ENCODE measurements at regions not wholly inside any gene's neighbourhood (a gene's known extent, or its start where the extent isn't known, plus 50 kb on each side); places are given as distances from the start of the nearest gene placed in this dataset.

- no peak for TF ChIP-seq CTCF (IDR thresholded peaks at IDR 0.05; ENCODE audit: low read length)
- TF ChIP-seq EZH2 (IDR thresholded peaks at IDR 0.05; ENCODE audit: borderline replicate concordance, low read length), result no peak
Measured at GRCh38 chr1:93015590-93015989, 54.3 kb upstream of the DIPK1A start.
